DMS53 (cell line): ENCODE measurements at regions not wholly inside any gene's neighbourhood (a gene's known extent, or its start where the extent isn't known, plus 50 kb on each side); places are given as distances from the start of the nearest gene placed in this dataset.

Experiments used
- DNase-seq: peaks from one replicate; lab custom pipeline; 2025; lab: John Stamatoyannopoulos, UW

- no peak for DNase-seq
These were observed 377.1 kb downstream of the TNS1 start for GRCh38 chr2:217625557-217626169.

GRCh38 chr2:217623281-217623912, 379.4 kb downstream of the TNS1 start:
- no peak for DNase-seq

- peak; percentile 91 for DNase-seq
These were observed 380.4 kb downstream of the TNS1 start for GRCh38 chr2:217622205-217623060.

- DNase-seq, result no peak
These were observed 381.4 kb downstream of the TNS1 start for GRCh38 chr2:217621391-217621801.

GRCh38 chr2:217618744-217619143, 384.1 kb downstream of the TNS1 start:
- no peak for DNase-seq

- no peak for DNase-seq
These were observed 385.2 kb downstream of the TNS1 start for GRCh38 chr2:217617616-217618022.

GRCh38 chr2:217616936-217617335, 385.9 kb downstream of the TNS1 start:
- DNase-seq, result no peak

- no peak for DNase-seq
These were observed 387.6 kb downstream of the TNS1 start for GRCh38 chr2:217615171-217615570.

- no peak for DNase-seq
These were observed 388.3 kb downstream of the TNS1 start for GRCh38 chr2:217614498-217614897.

GRCh38 chr2:217614096-217614495, 388.7 kb downstream of the TNS1 start:
- DNase-seq, result no peak

GRCh38 chr2:217612920-217613319, 389.9 kb downstream of the TNS1 start:
- peak; percentile 6 for DNase-seq

GRCh38 chr2:217612211-217612610, 390.6 kb downstream of the TNS1 start:
- no peak for DNase-seq

- DNase-seq, result peak; percentile 29
These were observed 391.1 kb downstream of the TNS1 start for GRCh38 chr2:217611626-217612127.

GRCh38 chr2:217611056-217611455, 391.7 kb downstream of the TNS1 start:
- no peak for DNase-seq

GRCh38 chr2:217610401-217610814, 392.4 kb downstream of the TNS1 start:
- DNase-seq, result peak; percentile 98

GRCh38 chr2:217609952-217610351, 392.8 kb downstream of the TNS1 start:
- peak; percentile 95 for DNase-seq

- DNase-seq, result no peak
These were observed 396.5 kb downstream of the TNS1 start for GRCh38 chr2:217606296-217606695.

GRCh38 chr2:217604527-217605194, 398.1 kb downstream of the TNS1 start:
- DNase-seq, result no peak

GRCh38 chr2:217601601-217602000, 401.2 kb downstream of the TNS1 start:
- DNase-seq, result no peak

- no peak for DNase-seq
These were observed 402.9 kb downstream of the TNS1 start for GRCh38 chr2:217599906-217600305.

GRCh38 chr2:217597681-217598080, 405.1 kb downstream of the TNS1 start:
- DNase-seq, result no peak

- DNase-seq, result no peak
These were observed 405.6 kb downstream of the TNS1 start for GRCh38 chr2:217597145-217597544.
